Sigmoid colon (tissue), 6 donors: ENCODE measurements at regions not wholly inside any gene's neighbourhood (a gene's known extent, or its start where the extent isn't known, plus 50 kb on each side); places are given as distances from the start of the nearest gene placed in this dataset.

Experiments used
- DNase-seq: peaks from one replicate; pipeline ENCODE4 v3.0.0-alpha.2; 2019
- H3K27ac ChIP-seq, 4 donors: fragments of 200-600 bp; sonication (generic); one replicate each; pipeline ENCODE4 v1.5.1; 2016 to 2019; ENCODE audit warnings: mild to moderate bottlenecking in 1 of 4
- H3K27me3 ChIP-seq, 3 donors: fragments of 200-600 bp; sonication (generic); one replicate each; pipeline ENCODE4 v1.5.1; 2019; ENCODE audit warnings: mild to moderate bottlenecking in 1 of 3
- H3K36me3 ChIP-seq, 4 donors: fragments of 200-600 bp; sonication (generic); one replicate each; pipeline ENCODE4 v1.5.1; 2016 to 2019
- H3K4me1 ChIP-seq, 4 donors: fragments of 200-600 bp; sonication (generic); one replicate each; pipeline ENCODE4 v1.5.1; 2017 to 2019
- H3K4me3 ChIP-seq, 4 donors: fragments of 200-600 bp; sonication (generic); one replicate each; pipeline ENCODE4 v1.5.1; 2017 to 2019; ENCODE audit warnings: mild to moderate bottlenecking in 2 of 4, moderate library complexity in 1 of 4
- H3K9me3 ChIP-seq, 4 donors: fragments of 200-600 bp in 3 of 4; sonication (generic) in 3 of 4; one replicate each; pipeline versions ENCODE4 v1.5.1 to v1.6.1; 2013 to 2019
- EP300 ChIP-seq, 4 donors: sonication (generic); formaldehyde crosslinking; IDR thresholded peaks; one replicate each; pipeline ENCODE4 v1.6.1; 2017; ENCODE audit warnings: antibody characterized with exemption in 4 of 4
- POLR2A ChIP-seq, 2 donors: fragments of 450-650 bp; IDR thresholded peaks; one replicate each; pipeline ENCODE4 v1.6.1; 2016; ENCODE audit warnings: antibody characterized with exemption in 2 of 2, mild to moderate bottlenecking in 2 of 2, moderate library complexity in 2 of 2
- POLR2AphosphoS5 ChIP-seq, 4 donors: sonication (generic); formaldehyde crosslinking; IDR thresholded peaks; one replicate each; pipeline ENCODE4 v1.6.1; 2017; ENCODE audit warnings: antibody characterized with exemption in 4 of 4
- WGBS, 2 donors: extraction: QIAGEN DNeasy Blood & Tissue Kit; methylation state at CpG; one replicate each; pipeline ENCODE4 v1.1.7; 2013; 5-methylcytosine and 5-hydroxymethylcytosine counted together
- intact Hi-C: fragments of 100-400 bp; cut with DNase I; formaldehyde crosslinking; loops from one replicate; pipeline ENCODE4 v1.15.1; 2023
- TF ChIP-seq, protein P1 (sequence below), 4 experiments: fragments of 450-650 bp in 3 of 4; fragments of 200-600 bp in 1 of 4; IDR thresholded peaks; one replicate each; pipeline ENCODE4 v1.5.1; 2016 to 2019; ENCODE audit warnings: antibody characterized with exemption in 4 of 4, mild to moderate bottlenecking in 3 of 4, moderate library complexity in 2 of 4
- donor health status: healthy with polysubstance abuse.
- donor health status: healthy.

DNA sequence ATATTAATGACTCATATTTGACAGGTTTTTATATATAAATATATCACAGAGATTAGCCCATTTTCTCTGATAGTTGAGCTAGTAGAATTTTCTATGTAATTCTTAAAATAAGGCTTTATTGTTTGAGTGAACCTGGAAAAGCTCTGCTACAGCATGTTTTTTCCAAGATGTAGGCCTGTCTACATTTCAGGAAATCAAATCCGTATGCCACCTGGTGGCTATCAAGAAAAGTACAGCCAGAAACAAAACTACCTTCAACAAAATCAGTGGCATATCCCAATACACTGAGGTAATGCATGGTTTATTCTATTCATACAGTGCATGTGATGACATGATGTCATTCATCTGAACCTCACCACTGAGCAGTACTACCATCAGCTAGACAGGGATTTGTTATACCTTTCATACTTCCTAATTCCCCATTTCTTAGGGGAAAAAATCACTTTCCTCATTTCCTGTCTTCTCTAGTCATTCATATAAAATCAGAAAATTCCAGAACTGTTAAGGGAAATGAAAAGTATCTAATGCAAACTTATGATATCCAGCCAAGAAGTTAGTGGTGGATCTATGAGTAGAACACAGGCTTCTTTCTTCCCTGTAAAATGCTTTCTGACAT lies 310.4 kb upstream of the SYT4 start:
- intact Hi-C loops, result loop anchor here (1.0 kb wide), 1 partner anchor 14 kb away; no protein-coding TSS in a partner anchor
- TF ChIP-seq, protein P1, sequence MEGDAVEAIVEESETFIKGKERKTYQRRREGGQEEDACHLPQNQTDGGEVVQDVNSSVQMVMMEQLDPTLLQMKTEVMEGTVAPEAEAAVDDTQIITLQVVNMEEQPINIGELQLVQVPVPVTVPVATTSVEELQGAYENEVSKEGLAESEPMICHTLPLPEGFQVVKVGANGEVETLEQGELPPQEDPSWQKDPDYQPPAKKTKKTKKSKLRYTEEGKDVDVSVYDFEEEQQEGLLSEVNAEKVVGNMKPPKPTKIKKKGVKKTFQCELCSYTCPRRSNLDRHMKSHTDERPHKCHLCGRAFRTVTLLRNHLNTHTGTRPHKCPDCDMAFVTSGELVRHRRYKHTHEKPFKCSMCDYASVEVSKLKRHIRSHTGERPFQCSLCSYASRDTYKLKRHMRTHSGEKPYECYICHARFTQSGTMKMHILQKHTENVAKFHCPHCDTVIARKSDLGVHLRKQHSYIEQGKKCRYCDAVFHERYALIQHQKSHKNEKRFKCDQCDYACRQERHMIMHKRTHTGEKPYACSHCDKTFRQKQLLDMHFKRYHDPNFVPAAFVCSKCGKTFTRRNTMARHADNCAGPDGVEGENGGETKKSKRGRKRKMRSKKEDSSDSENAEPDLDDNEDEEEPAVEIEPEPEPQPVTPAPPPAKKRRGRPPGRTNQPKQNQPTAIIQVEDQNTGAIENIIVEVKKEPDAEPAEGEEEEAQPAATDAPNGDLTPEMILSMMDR (IDR thresholded peaks at IDR 0.05), result peak; percentile 31 to 71 (median 60)
- TF ChIP-seq POLR2A (IDR thresholded peaks at IDR 0.05) (no peak), POLR2AphosphoS5 (IDR thresholded peaks at IDR 0.05) (no peak)
- no peaks in the 10 kb centered on the region for H3K9me3 ChIP-seq
- 0 to 1% methylated on average over 1 of the region's 1 CpG for WGBS, 2 donors
- H3K27me3 ChIP-seq, result no peaks in the 10 kb centered on the region
- H3K27ac ChIP-seq, result no peak overlapping the region
- no peak for DNase-seq
- no peaks in the 10 kb centered on the region for H3K36me3 ChIP-seq
- H3K4me3 ChIP-seq, result no peak overlapping the region
- no peaks in the 10 kb centered on the region for H3K4me1 ChIP-seq

DNA sequence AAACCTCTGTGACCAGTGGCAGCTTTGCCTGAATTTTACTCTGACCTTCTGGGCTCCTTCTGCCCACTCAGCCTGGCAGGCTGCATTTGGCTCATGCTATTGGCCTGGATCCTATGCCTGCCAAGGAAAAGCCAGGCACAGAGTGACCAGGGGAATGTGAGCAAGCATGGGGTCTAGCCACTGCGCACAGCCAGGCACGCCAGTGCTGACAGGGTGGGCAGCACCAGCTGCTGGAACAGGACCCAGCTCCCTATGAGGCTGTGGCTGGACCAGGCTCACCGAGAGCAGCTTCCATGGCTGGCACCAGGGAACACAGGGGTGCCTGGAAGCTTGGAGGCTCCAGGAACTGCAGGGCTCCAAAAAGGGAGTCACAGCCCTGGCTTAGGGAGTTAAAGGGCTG lies 311.5 kb upstream of the SYT4 start:
- H3K4me1 ChIP-seq, result no peaks in the 10 kb centered on the region
- H3K36me3 ChIP-seq, result no peaks in the 10 kb centered on the region
- no peak for DNase-seq
- no peak for TF ChIP-seq POLR2A (IDR thresholded peaks at IDR 0.05)
- TF ChIP-seq, protein P1 (IDR thresholded peaks at IDR 0.05), result no peak
- no peak for TF ChIP-seq EP300 (IDR thresholded peaks at IDR 0.05)
- no peak for TF ChIP-seq POLR2AphosphoS5 (IDR thresholded peaks at IDR 0.05)
- H3K9me3 ChIP-seq, result no peaks in the 10 kb centered on the region
- intact Hi-C loops, result loop anchor here (1.0 kb wide), 1 partner anchor 16 kb away; no protein-coding TSS in a partner anchor
- H3K27ac ChIP-seq, result no peak overlapping the region
- no peaks in the 10 kb centered on the region for H3K27me3 ChIP-seq
- WGBS, 2 donors, result 91 to 93% methylated on average over 3 of the region's 3 CpGs
- H3K4me3 ChIP-seq, result no peak overlapping the region

DNA sequence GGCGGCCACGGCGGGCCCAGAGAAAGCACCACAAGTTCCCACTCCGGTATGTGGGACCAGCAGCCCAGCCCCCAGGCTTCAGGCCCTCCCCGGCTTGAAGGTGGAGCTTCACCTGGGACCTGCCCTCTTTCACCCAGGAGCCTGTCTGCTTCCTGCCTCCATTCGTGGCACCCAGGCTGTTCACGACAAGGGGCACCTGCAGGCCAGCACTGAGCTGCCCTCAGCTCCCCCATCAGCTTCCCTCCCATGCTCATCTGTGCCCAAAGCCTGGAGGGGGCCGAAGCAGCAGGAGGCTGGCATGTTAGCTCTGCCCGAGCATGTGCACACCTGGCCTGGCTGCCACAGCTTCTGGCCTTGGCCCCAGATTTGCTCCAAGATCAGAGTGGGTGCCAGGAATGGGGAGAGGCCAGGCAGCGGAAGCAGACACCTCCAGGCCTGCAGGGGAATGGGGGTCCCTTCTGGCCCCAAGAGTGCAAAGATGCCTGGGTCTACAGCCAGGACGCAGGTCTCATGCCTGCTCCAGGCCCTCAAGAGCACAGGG lies 312.4 kb upstream of the SYT4 start:
- intact Hi-C loops, result no loop called here
- no peaks in the 10 kb centered on the region for H3K9me3 ChIP-seq
- no peak overlapping the region for H3K27ac ChIP-seq
- no peak for DNase-seq
- H3K4me1 ChIP-seq, result no peaks in the 10 kb centered on the region
- no peak overlapping the region for H3K4me3 ChIP-seq
- H3K36me3 ChIP-seq, result no peaks in the 10 kb centered on the region
- TF ChIP-seq EP300 (IDR thresholded peaks at IDR 0.05), result no peak
- no peaks in the 10 kb centered on the region for H3K27me3 ChIP-seq
- WGBS, 2 donors, result 86 to 87% methylated on average over 11 of the region's 11 CpGs

DNA sequence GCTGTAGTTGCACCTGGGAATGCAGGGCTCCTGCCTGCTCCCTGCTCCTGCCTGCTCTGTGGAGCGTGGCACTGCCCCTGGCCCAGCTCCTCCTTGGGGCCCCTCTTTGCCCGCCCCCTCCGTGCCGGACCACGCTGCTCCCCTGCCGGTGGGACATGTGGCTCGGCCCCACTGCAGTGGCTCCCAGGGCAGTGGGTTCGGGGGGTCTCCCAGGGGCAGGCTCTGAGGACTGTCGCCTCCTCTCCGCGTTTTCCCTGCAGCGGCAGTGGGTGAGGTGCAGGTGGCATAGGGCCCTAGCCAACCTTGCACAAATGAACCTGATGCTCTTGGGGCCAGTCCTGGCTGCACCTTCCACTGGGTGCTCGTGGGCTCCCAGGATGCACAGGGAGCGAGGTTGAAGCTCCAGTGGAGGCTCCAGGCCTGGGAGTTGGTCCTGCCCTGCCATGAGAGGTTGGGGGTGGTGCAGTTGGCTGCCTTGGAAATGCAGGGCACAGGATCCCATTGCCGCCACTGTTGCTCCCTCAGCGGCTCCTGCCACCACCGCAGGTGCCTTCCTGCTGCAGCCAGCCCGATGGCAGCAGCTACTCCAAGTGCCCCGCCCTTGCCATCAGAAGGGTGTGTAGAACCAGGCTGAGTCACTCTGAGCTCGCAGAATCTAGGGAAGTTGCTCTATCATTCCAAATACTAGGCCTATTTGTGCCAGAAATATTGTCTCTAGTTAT lies 313.1 kb upstream of the SYT4 start:
- intact Hi-C loops, result no loop called here
- H3K4me3 ChIP-seq, result no peak overlapping the region
- H3K36me3 ChIP-seq, result no peaks in the 10 kb centered on the region
- 69 to 86% methylated on average over 20 of the region's 20 CpGs for WGBS, 2 donors
- H3K27ac ChIP-seq, result no peak overlapping the region
- no peaks in the 10 kb centered on the region for H3K4me1 ChIP-seq
- H3K9me3 ChIP-seq, result no peaks in the 10 kb centered on the region
- TF ChIP-seq POLR2A (IDR thresholded peaks at IDR 0.05) (no peak), POLR2AphosphoS5 (IDR thresholded peaks at IDR 0.05) (no peak), EP300 (IDR thresholded peaks at IDR 0.05) (no peak)
- TF ChIP-seq, protein P1 (IDR thresholded peaks at IDR 0.05), result no peak
- no peak for DNase-seq
- H3K27me3 ChIP-seq, result no peaks in the 10 kb centered on the region

DNA sequence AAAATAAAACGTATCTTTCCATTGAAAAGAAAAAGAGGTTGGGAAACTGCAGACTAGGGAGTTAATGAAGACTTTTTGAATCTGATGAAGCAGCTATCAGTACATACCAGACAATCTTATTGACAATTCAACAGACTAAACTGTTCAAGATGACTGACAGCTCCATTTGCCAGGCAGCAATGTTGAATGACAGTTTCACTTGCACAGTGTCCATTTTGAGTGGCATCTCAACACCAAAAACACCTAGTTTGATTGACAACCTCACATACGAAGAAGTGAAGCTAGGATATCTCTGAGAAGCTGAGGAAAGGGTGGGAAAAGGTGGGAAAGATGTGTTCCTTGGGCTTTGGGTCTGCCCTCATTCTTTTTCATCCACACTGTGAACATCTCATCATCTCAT lies 315.0 kb upstream of the SYT4 start:
- intact Hi-C loops, result no loop called here
- H3K4me1 ChIP-seq, result no peaks in the 10 kb centered on the region
- H3K9me3 ChIP-seq, result no peaks in the 10 kb centered on the region

More for the DNA sequence above, 315.0 kb upstream of the SYT4 start:
- H3K4me3 ChIP-seq, result no peak overlapping the region
- no peak for DNase-seq
- H3K27ac ChIP-seq, result no peak overlapping the region
- 78 to 85% methylated on average over 2 of the region's 2 CpGs for WGBS, 2 donors
- no peaks in the 10 kb centered on the region for H3K36me3 ChIP-seq
- TF ChIP-seq, protein P1 (IDR thresholded peaks at IDR 0.05), result no peak
- TF ChIP-seq POLR2AphosphoS5 (IDR thresholded peaks at IDR 0.05) (no peak), POLR2A (IDR thresholded peaks at IDR 0.05) (no peak), EP300 (IDR thresholded peaks at IDR 0.05) (no peak)
- no peaks in the 10 kb centered on the region for H3K27me3 ChIP-seq
